ENCODE measurements at regions not wholly inside any gene's neighbourhood (a gene's known extent, or its start where the extent isn't known, plus 50 kb on each side); places are given as distances from the start of the nearest gene placed in this dataset.

- Histone ChIP-seq H3K9me3 (replicated peaks; ENCODE audit: control insufficient read depth, insufficient read depth, low read length) (no peaks in the 10 kb centered on the region), H3K79me2 (ENCODE audit: control insufficient read depth, insufficient read depth, low read length) (no peaks in the 10 kb centered on the region), H3K36me3 (ENCODE audit: control insufficient read depth in 2 of 2, insufficient read depth in 2 of 2, low read length in 1 of 2) (no peaks in the 10 kb centered on the region), H3K4me3 (no peak overlapping the region), H3K27me3 (replicated peaks in 1 of 2; ENCODE audit: control insufficient read depth in 2 of 2, insufficient read depth in 2 of 2, low read length in 1 of 2) (no peaks in the 10 kb centered on the region), H3K4me1 (ENCODE audit: control insufficient read depth, insufficient read depth, low read length) (no peaks in the 10 kb centered on the region), H3K9ac (ENCODE audit: control insufficient read depth, insufficient read depth, low read length) (no peak overlapping the region), H4K20me1 (ENCODE audit: control insufficient read depth, insufficient read depth) (no peaks in the 10 kb centered on the region), H3K27ac (ENCODE audit: control insufficient read depth, insufficient read depth) (no peak overlapping the region), H2AFZ (ENCODE audit: control insufficient read depth, low read depth, low read length) (no peak overlapping the region), H3K4me2 (ENCODE audit: control insufficient read depth, insufficient read depth) (no peak overlapping the region)
- in situ Hi-C loops (cut with MboI) (no loop called here), intact Hi-C loops (cut with micrococcal nuclease; ENCODE audit: unreplicated experiment) (no loop called here)
- ATAC-seq (no peak), FAIRE-seq (no peak), DNase-seq (ENCODE audit: low read depth, low spot score) (no peak)
- POLR2A ChIA-PET, result no interaction called here
- BruUV-seq (replicated peaks), result no TSS peak
- WGBS (ENCODE audit: insufficient coverage, insufficient replicate concordance, low lambda C conversion rate, missing lambda C conversion rate), result 19% methylated on average over 2 of the region's 2 CpGs
- SMC1A ChIA-PET (ENCODE audit: uncharacterized antibody, unreplicated experiment), result no interaction called here
- CTCF ChIA-PET, result interaction anchor here (0.8 kb wide), 1 partner anchor 33 kb away, joined by 3 read pairs; no protein-coding TSS in a partner anchor
- TF ChIP-seq CBX3 (IDR thresholded peaks at IDR 0.05; ENCODE audit: borderline replicate concordance, low read depth) (no peak), KAT2A (conservative IDR thresholded peaks at IDR 0.05; ENCODE audit: control insufficient read depth, low read depth, low read length) (no peak), NFXL1 (IDR thresholded peaks at IDR 0.05; ENCODE audit: borderline replicate concordance) (no peak), FOS (IDR thresholded peaks at IDR 0.05; ENCODE audit: borderline replicate concordance, extremely low read depth, insufficient read length) (no peak), GABPA (IDR thresholded peaks at IDR 0.05; ENCODE audit: low read depth) (no peak), ZNF622 (IDR thresholded peaks at IDR 0.05) (no peak), SMARCA5 (IDR thresholded peaks at IDR 0.05) (no peak), STAT1 (conservative IDR thresholded peaks at IDR 0.05) (no peak), JUNB (IDR thresholded peaks at IDR 0.05) (no peak), HDGF (IDR thresholded peaks at IDR 0.05) (no peak), NFIC (IDR thresholded peaks at IDR 0.05; ENCODE audit: low read depth, low read length) (no peak), EED (IDR thresholded peaks at IDR 0.05; ENCODE audit: low read depth) (no peak)
- RAD21 ChIA-PET (ENCODE audit: unreplicated experiment), result no interaction called here
Observed at GRCh38 chr13:72198967-72199560, 332.1 kb upstream of the DACH1 start.
